GM23248 (cell line): ENCODE measurements at regions not wholly inside any gene's neighbourhood (a gene's known extent, or its start where the extent isn't known, plus 50 kb on each side); places are given as distances from the start of the nearest gene placed in this dataset.

Experiments used
- EZH2 ChIP-seq: fragments of 200-600 bp; sonication (generic); IDR thresholded peaks from 2 replicates; pipeline ENCODE4 v1.6.1; 2018; ENCODE audit warnings: antibody characterized with exemption, mild to moderate bottlenecking; ENCODE audit not compliant: insufficient read depth, poor library complexity, severe bottlenecking
- EZH2phosphoT487 ChIP-seq: fragments of 200-600 bp; sonication (generic); IDR thresholded peaks from 2 replicates; pipeline ENCODE4 v1.6.1; 2018; ENCODE audit warnings: antibody characterized with exemption, moderate library complexity, mild to moderate bottlenecking, low read depth; ENCODE audit not compliant: insufficient read depth

GRCh38 chr2:194491409-194492115 is 1165.5 kb upstream of the SLC39A10 start:
- TF ChIP-seq EZH2phosphoT487 (no peak), EZH2 (no peak)
